ENCODE measurements at regions not wholly inside any gene's neighbourhood (a gene's known extent, or its start where the extent isn't known, plus 50 kb on each side); places are given as distances from the start of the nearest gene placed in this dataset.

DNA sequence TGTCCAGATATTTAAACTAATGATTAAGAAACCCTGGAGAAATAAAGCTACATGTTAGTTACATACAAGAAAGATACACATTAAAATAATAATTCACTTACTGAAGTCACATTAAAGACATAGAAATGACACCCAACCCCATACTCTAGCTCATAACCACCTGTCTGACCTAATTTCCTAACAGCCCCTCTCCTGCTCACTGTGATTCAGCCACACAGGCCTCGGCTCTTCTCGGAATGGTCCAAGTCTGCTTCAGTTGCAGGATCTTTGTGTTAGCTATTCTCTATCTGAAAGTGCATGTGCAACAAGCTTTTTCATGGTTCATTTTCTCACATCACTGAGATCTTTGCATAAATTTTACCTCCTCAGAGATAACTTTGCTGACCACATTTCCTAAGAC is 209.8 kb downstream of the TM2D1 start:
- H3K23me2 ChIP-seq (ENCODE audit: insufficient read length, low read depth, low read length, poor library complexity, severe bottlenecking), result no peaks in the 10 kb centered on the region
- H4K20me1 ChIP-seq (ENCODE audit: control insufficient read depth, insufficient read depth, insufficient read length), result no peaks in the 10 kb centered on the region
- H3K4ac ChIP-seq (ENCODE audit: low read depth, low read length), result no peak overlapping the region
- no peak for TF ChIP-seq CTCF (conservative IDR thresholded peaks at IDR 0.05)
- H3K79me1 ChIP-seq (ENCODE audit: insufficient read depth, low read depth, low read length, poor library complexity, severe bottlenecking), result no peaks in the 10 kb centered on the region
- no CpG with 5 or more reads among the region's 2 CpGs for WGBS (ENCODE audit: extremely low coverage, insufficient read length, low lambda C conversion rate)
- no peaks in the 10 kb centered on the region for H3K79me2 ChIP-seq (ENCODE audit: insufficient read depth, low read length)
- Mint-ChIP-seq H3K4me3 (no peak overlapping the region), H3K36me3 (ENCODE audit: insufficient read depth in 1 of 3, low read depth in 3 of 3) (no peaks in the 10 kb centered on the region), H3K27me3 (ENCODE audit: low read depth) (no peaks in the 10 kb centered on the region), H3K9me3 (no peaks in the 10 kb centered on the region), H3K27ac (no peak overlapping the region), H3K4me1 (peaks cover 13 to 16% of the 10 kb centered on the region in 2 experiments)
- DNase-seq, result no peak
- no peak overlapping the region for H3K27ac ChIP-seq (ENCODE audit: insufficient read length, low read depth, low read length)
- no peak overlapping the region for H4K91ac ChIP-seq (ENCODE audit: insufficient read length, low read depth, low read length)
- no peak overlapping the region for H3K56ac ChIP-seq (ENCODE audit: insufficient read length, low read depth, low read length)
- H2AFZ ChIP-seq (ENCODE audit: low read length), result no peak overlapping the region
- H3T11ph ChIP-seq (ENCODE audit: low read length), result no peak overlapping the region
- H3K27me3 ChIP-seq (ENCODE audit: insufficient read depth, low read length), result no peaks in the 10 kb centered on the region
- H3K4me1 ChIP-seq (ENCODE audit: insufficient read depth, low read length), result no peaks in the 10 kb centered on the region
- no peak overlapping the region for H2BK120ac ChIP-seq (ENCODE audit: low read depth, low read length, poor library complexity, severe bottlenecking)
- no peak overlapping the region for H2BK20ac ChIP-seq (ENCODE audit: low read depth, low read length, poor library complexity, severe bottlenecking)
- no peak overlapping the region for H4K5ac ChIP-seq (ENCODE audit: insufficient read length, low read depth, low read length)
- H3K14ac ChIP-seq (ENCODE audit: insufficient read depth, low read length), result no peak overlapping the region
- H3K4me2 ChIP-seq (ENCODE audit: insufficient read depth, insufficient read length, low read length), result no peak overlapping the region
- H3K9me3 ChIP-seq (ENCODE audit: control insufficient read depth, low read depth, low read length), result no peaks in the 10 kb centered on the region
- H4K8ac ChIP-seq (replicated peaks; ENCODE audit: insufficient read length, low read depth, low read length), result no peak overlapping the region
- no peak overlapping the region for H2BK5ac ChIP-seq (ENCODE audit: insufficient read length, low read length)
- H2BK15ac ChIP-seq (ENCODE audit: low read depth, low read length), result no peak overlapping the region
- H2BK12ac ChIP-seq (ENCODE audit: insufficient read length, low read depth, low read length), result no peak overlapping the region
- H3K23ac ChIP-seq (ENCODE audit: insufficient read length, low read depth, low read length), result no peak overlapping the region
- H3K9ac ChIP-seq (ENCODE audit: extremely low read depth, insufficient read length, low read length), result no peak overlapping the region
- no peak overlapping the region for H2AK5ac ChIP-seq (ENCODE audit: insufficient read length, low read length)
- H3K18ac ChIP-seq (ENCODE audit: insufficient read length, low read depth, low read length), result no peak overlapping the region

Measured in H9 (cell line).